Fibroblast of lung (primary cell): ENCODE measurements at regions not wholly inside any gene's neighbourhood (a gene's known extent, or its start where the extent isn't known, plus 50 kb on each side); places are given as distances from the start of the nearest gene placed in this dataset.

Experiments used
- DNase-seq, 2 donors: peaks; one replicate each; pipeline versions ENCODE4 v3.0.0 to v3.0.0-alpha.2; 2010; ENCODE audit warnings: low read depth in 2 of 2
- H2AFZ ChIP-seq: 2 replicates; pipeline ENCODE4 v1.5.1; 2012; ENCODE audit warnings: low read length, control low read depth, inconsistent platforms
- H3K27ac ChIP-seq: 2 replicates; pipeline ENCODE4 v1.5.1; 2011; ENCODE audit warnings: low read length, control low read depth; ENCODE audit not compliant: insufficient read depth
- H3K27me3 ChIP-seq: 2 replicates; pipeline ENCODE4 v1.5.1; 2011; ENCODE audit warnings: mild to moderate bottlenecking, low read length; ENCODE audit not compliant: control insufficient read depth, insufficient read depth
- H3K36me3 ChIP-seq: 2 replicates; pipeline ENCODE4 v1.5.1; 2011; ENCODE audit warnings: low read length; ENCODE audit not compliant: control insufficient read depth, insufficient read depth
- H3K4me1 ChIP-seq: 2 replicates; pipeline ENCODE4 v1.5.1; 2011; ENCODE audit warnings: low read length; ENCODE audit not compliant: control insufficient read depth, insufficient read depth; ENCODE audit errors: extremely low read depth
- H3K4me2 ChIP-seq: 2 replicates; pipeline ENCODE4 v1.5.1; 2011; ENCODE audit warnings: low read length, control low read depth; ENCODE audit not compliant: insufficient read depth; ENCODE audit errors: extremely low read depth
- H3K4me3 ChIP-seq, 4 experiments: fragments of 200-600 bp in 1 of 4; sonication (generic) in 1 of 4; replicated peaks in 1 of 4; 2 replicates each; pipeline ENCODE4 v1.5.1; 2011 to 2016; ENCODE audit warnings: low read length in 4 of 4, low read depth in 3 of 4, mild to moderate bottlenecking in 3 of 4, control low read depth in 2 of 4, inconsistent platforms in 1 of 4, mixed read lengths in 1 of 4; ENCODE audit not compliant: insufficient read depth in 1 of 4; ENCODE audit errors: control extremely low read depth in 1 of 4
- H3K79me2 ChIP-seq: 2 replicates; pipeline ENCODE4 v1.5.1; 2012; ENCODE audit warnings: mild to moderate bottlenecking, low read length, inconsistent platforms; ENCODE audit not compliant: control insufficient read depth, insufficient read depth
- H3K9ac ChIP-seq: 2 replicates; pipeline ENCODE4 v1.5.1; 2011; ENCODE audit warnings: mild to moderate bottlenecking, low read length, control low read depth; ENCODE audit not compliant: insufficient read depth
- H3K9me3 ChIP-seq: 2 replicates; pipeline ENCODE4 v1.5.1; 2012; ENCODE audit warnings: low read depth, low read length; ENCODE audit not compliant: control insufficient read depth, insufficient read depth
- H4K20me1 ChIP-seq: 2 replicates; pipeline ENCODE4 v1.5.1; 2011; ENCODE audit warnings: low read length; ENCODE audit not compliant: control insufficient read depth, insufficient read depth; ENCODE audit errors: extremely low read depth
- CTCF ChIP-seq, 2 donors: IDR thresholded peaks in 1 of 2; conservative IDR thresholded peaks in 1 of 2; 1 replicate in 1 of 2; 2 replicates in 1 of 2; pipeline ENCODE4 v1.5.1; 2011 to 2012; ENCODE audit warnings: low read length in 2 of 2, control low read depth in 1 of 2, inconsistent platforms in 1 of 2, low read depth in 1 of 2, mild to moderate bottlenecking in 1 of 2
- EZH2 ChIP-seq: IDR thresholded peaks from 2 replicates; pipeline ENCODE4 v1.5.1; 2012; ENCODE audit warnings: low read length, control low read depth, mild to moderate bottlenecking; ENCODE audit errors: missing control alignments

GRCh38 chr12:53838978-53839377 lies 87.2 kb upstream of the CISTR start:
- Histone ChIP-seq H2AFZ (no peak overlapping the region), H3K4me1 (no peaks in the 10 kb centered on the region), H3K36me3 (no peaks in the 10 kb centered on the region), H3K9me3 (no peaks in the 10 kb centered on the region), H3K4me3 (no peak overlapping the region), H3K4me2 (no peak overlapping the region), H3K27me3 (peaks cover 11% of the 10 kb centered on the region), H3K27ac (no peak overlapping the region), H3K79me2 (no peaks in the 10 kb centered on the region), H3K9ac (no peak overlapping the region), H4K20me1 (no peaks in the 10 kb centered on the region)
- TF ChIP-seq EZH2 (no peak), CTCF (conservative IDR thresholded peaks at IDR 0.05 in 1 of 2, IDR thresholded peaks at IDR 0.05 in 1 of 2; ENCODE audit: low read depth in 1 of 2, low read length in 2 of 2) (no peak)
- no peak for DNase-seq

- TF ChIP-seq EZH2 (no peak), CTCF (conservative IDR thresholded peaks at IDR 0.05 in 1 of 2, IDR thresholded peaks at IDR 0.05 in 1 of 2; ENCODE audit: low read depth in 1 of 2, low read length in 2 of 2) (no peak)
- Histone ChIP-seq H3K79me2 (no peaks in the 10 kb centered on the region), H3K36me3 (no peaks in the 10 kb centered on the region), H3K27me3 (peaks cover 11% of the 10 kb centered on the region), H4K20me1 (no peaks in the 10 kb centered on the region), H3K9ac (no peak overlapping the region), H2AFZ (no peak overlapping the region), H3K4me2 (no peak overlapping the region), H3K27ac (no peak overlapping the region), H3K4me3 (no peak overlapping the region), H3K9me3 (no peaks in the 10 kb centered on the region), H3K4me1 (no peaks in the 10 kb centered on the region)
- no peak for DNase-seq
Measured at GRCh38 chr12:53840316-53840715, 88.5 kb upstream of the CISTR start.

GRCh38 chr12:53842686-53843085 lies 90.9 kb upstream of the CISTR start:
- H3K4me3 ChIP-seq = no peak overlapping the region
- H3K4me2 ChIP-seq = no peak overlapping the region
- no peaks in the 10 kb centered on the region for H4K20me1 ChIP-seq
- no peak overlapping the region for H2AFZ ChIP-seq
- H3K79me2 ChIP-seq = no peaks in the 10 kb centered on the region
- TF ChIP-seq EZH2 = no peak
- TF ChIP-seq CTCF (conservative IDR thresholded peaks at IDR 0.05 in 1 of 2, IDR thresholded peaks at IDR 0.05 in 1 of 2; ENCODE audit: low read depth in 1 of 2, low read length in 2 of 2) = no peak
- no peak overlapping the region for H3K27ac ChIP-seq
- H3K9me3 ChIP-seq = no peaks in the 10 kb centered on the region
- H3K9ac ChIP-seq = no peak overlapping the region
- peaks cover 11% of the 10 kb centered on the region for H3K27me3 ChIP-seq
- H3K36me3 ChIP-seq = no peaks in the 10 kb centered on the region
- DNase-seq = no peak
- no peaks in the 10 kb centered on the region for H3K4me1 ChIP-seq
